Common myeloid progenitor, CD34-positive (primary cell): ENCODE measurements at regions not wholly inside any gene's neighbourhood (a gene's known extent, or its start where the extent isn't known, plus 50 kb on each side); places are given as distances from the start of the nearest gene placed in this dataset.
A peak's percentile ranks its signal among the peaks of the same experiment; 100 is the strongest.
"Not testable (repeated sequence)": the region's sequence is repeated elsewhere in the genome, so short reads cannot be mapped to it uniquely, and the experiment has no call there.

ENCODE experiments used
- CTCF ChIA-PET: fragments of 350-600 bp; sonication (Branson Sonifier 250); formaldehyde crosslinking; loops from one replicate; lab custom pipeline; 2021; ENCODE audit warnings: antibody characterized with exemption; lab: Charles Lee
- POLR2A ChIA-PET: fragments of 350-600 bp; sonication (Branson Sonifier 250); formaldehyde crosslinking; loops from one replicate; lab custom pipeline; 2021; ENCODE audit warnings: antibody characterized with exemption; lab: Charles Lee
- DNase-seq, 3 donors: peaks; one replicate each; pipeline versions ENCODE4 v3.0.0 to v3.0.0-alpha.2; 2013
- H3K27ac ChIP-seq, 2 experiments: 1 replicate in 1 of 2; 2 replicates in 1 of 2; pipeline ENCODE4 v1.7.0; 2013; ENCODE audit warnings: inconsistent platforms in 2 of 2, low read length in 2 of 2, mild to moderate bottlenecking in 2 of 2, low read depth in 1 of 2, moderate library complexity in 1 of 2; ENCODE audit not compliant: severe bottlenecking in 2 of 2, insufficient read depth in 1 of 2, poor library complexity in 1 of 2
- H3K27me3 ChIP-seq, 5 experiments: replicated peaks in 2 of 5; 1 replicate in 3 of 5; 2 replicates in 2 of 5; pipeline versions ENCODE4 v1.6.1 to v1.7.0; 2013; ENCODE audit warnings: low read length in 4 of 5, mild to moderate bottlenecking in 2 of 5, moderate library complexity in 2 of 5, inconsistent platforms in 1 of 5; ENCODE audit not compliant: insufficient read depth in 5 of 5, control insufficient read depth in 4 of 5
- H3K36me3 ChIP-seq, 4 experiments: 1 replicate in 2 of 4; 2 replicates in 2 of 4; pipeline versions ENCODE4 v1.6.1 to v1.7.0; 2013; ENCODE audit warnings: low read length in 3 of 4, control low read depth in 1 of 4, mild to moderate bottlenecking in 1 of 4; ENCODE audit not compliant: control insufficient read depth in 4 of 4, insufficient read depth in 4 of 4
- H3K4me1 ChIP-seq, 4 experiments: 1 replicate in 3 of 4; 2 replicates in 1 of 4; pipeline versions ENCODE4 v1.6.1 to v1.7.1; 2013; ENCODE audit warnings: low read length in 3 of 4, mild to moderate bottlenecking in 3 of 4, control low read depth in 1 of 4, inconsistent platforms in 1 of 4, moderate library complexity in 1 of 4; ENCODE audit not compliant: control insufficient read depth in 4 of 4, insufficient read depth in 4 of 4; ENCODE audit errors: control extremely low read depth in 1 of 4
- H3K4me3 ChIP-seq, 7 experiments: 1 replicate in 4 of 7; 2 replicates in 3 of 7; pipeline versions ENCODE4 v1.5.1 to v1.7.0; 2013; ENCODE audit warnings: mild to moderate bottlenecking in 7 of 7, low read length in 6 of 7, moderate library complexity in 6 of 7, inconsistent platforms in 2 of 7, low read depth in 2 of 7, control low read depth in 1 of 7; ENCODE audit not compliant: insufficient read depth in 4 of 7, control insufficient read depth in 1 of 7; ENCODE audit errors: extremely low read depth in 1 of 7
- H3K9me3 ChIP-seq, 5 experiments: 1 replicate in 4 of 5; 2 replicates in 1 of 5; pipeline versions ENCODE4 v1.6.1 to v1.7.1; 2013; ENCODE audit warnings: low read length in 4 of 5, mild to moderate bottlenecking in 2 of 5, inconsistent platforms in 1 of 5, low read depth in 1 of 5, moderate library complexity in 1 of 5; ENCODE audit not compliant: control insufficient read depth in 4 of 5, insufficient read depth in 2 of 5; ENCODE audit errors: control extremely low read depth in 1 of 5
- WGBS: methylation state at CpG from one replicate; pipeline ENCODE4 v1.1.5; 2013; ENCODE audit not compliant: insufficient coverage; 5-methylcytosine and 5-hydroxymethylcytosine counted together

DNA sequence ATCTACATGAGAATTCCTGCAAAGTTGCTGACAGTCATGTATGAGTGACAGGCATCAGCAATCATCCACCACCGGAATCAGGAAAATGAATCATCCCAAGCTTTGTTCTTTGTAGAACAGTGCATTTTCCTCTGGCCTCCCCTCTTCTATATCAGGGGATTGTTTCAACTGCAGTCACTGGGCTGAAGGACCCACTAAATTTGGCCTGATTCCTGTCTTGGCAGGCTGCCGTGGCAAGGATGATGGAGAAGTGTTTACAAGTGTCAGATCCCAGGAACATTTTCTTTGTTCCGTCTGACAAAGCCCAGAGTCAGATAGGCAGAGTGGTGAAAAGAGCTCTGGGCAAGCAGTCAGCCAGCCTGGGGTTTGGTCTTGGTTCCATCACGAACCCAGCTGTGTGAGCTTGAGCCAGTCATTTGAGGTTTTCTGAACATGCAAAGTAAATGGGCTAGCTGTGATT is 175.1 kb upstream of the TSC22D2 start:
- CTCF ChIA-PET, result interaction anchor here (1.0 to 1.9 kb wide), 4 partner anchors 9 to 263 kb away, joined by 3 to 5 read pairs (median 3); no protein-coding TSS in a partner anchor
- no peak overlapping the region for H3K4me3 ChIP-seq
- no peaks in the 10 kb centered on the region for H3K9me3 ChIP-seq
- 100% methylated on average over 3 of the region's 4 CpGs for WGBS
- peaks cover 0 to 8% (median 2%) of the 10 kb centered on the region in 4 experiments for H3K4me1 ChIP-seq
- no peaks in the 10 kb centered on the region for H3K27me3 ChIP-seq
- no peak for DNase-seq
- H3K27ac ChIP-seq, result no peak overlapping the region
- POLR2A ChIA-PET, result no interaction called here
- H3K36me3 ChIP-seq, result no peaks in the 10 kb centered on the region

DNA sequence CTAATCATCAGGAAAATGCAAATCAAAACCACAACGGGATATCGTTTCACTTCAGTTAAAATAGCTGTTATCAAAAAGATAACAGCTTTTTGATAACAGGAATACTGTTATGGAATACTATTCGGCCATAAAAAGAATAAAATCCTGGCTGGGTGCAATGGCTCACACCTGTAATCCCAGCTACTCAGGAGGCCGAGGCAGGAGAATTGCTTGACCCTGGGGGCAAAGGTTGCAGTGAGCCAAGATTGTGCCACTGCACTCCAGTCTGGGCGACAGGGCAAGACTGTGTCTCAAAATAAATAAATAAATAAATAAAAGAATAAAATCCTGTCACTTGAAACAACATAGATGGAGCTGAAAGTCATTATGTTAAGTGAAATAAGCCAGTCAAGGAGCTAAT is 178.1 kb upstream of the TSC22D2 start:
- H3K27me3 ChIP-seq, result peaks cover 0 to 4% (median 0%) of the 10 kb centered on the region in 5 experiments

DNA sequence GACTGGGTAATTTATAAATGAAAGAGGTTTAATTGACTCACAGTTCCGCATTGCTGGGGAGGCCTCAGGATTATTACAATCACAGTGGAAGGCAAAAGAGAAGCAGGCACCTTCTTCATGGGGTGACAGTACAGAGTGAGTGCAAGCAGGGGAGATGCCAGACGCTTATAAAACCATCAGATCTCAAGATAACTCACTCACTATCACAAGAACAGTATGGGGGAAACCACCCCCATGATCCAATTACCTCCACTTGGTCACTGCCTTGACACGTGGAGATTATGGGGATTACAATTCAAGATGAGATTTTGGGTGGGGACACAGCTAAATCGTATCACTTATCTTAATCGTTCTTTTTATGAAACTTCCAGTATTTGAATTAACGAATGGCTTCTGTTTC is 179.5 kb upstream of the TSC22D2 start:
- H3K36me3 ChIP-seq, DNase-seq, H3K9me3 ChIP-seq, H3K27ac ChIP-seq, H3K4me3 ChIP-seq, POLR2A ChIA-PET, H3K4me1 ChIP-seq: not testable (repeated sequence)
- 95% methylated on average over 5 of the region's 6 CpGs for WGBS
- peaks cover 0 to 13% (median 2%) of the 10 kb centered on the region in 5 experiments for H3K27me3 ChIP-seq
- CTCF ChIA-PET, result interaction anchor here (1.3 to 8.0 kb wide), 4 partner anchors 9 to 268 kb away, joined by 3 to 51 read pairs (median 6); no protein-coding TSS in a partner anchor

More for the DNA sequence above, 178.1 kb upstream of the TSC22D2 start:
- H3K36me3 ChIP-seq, result no peaks in the 10 kb centered on the region
- CTCF ChIA-PET, result interaction anchor here (0.6 to 8.0 kb wide), 7 partner anchors 9 to 266 kb away, joined by 3 to 51 read pairs (median 5); no protein-coding TSS in a partner anchor
- H3K27ac ChIP-seq, result no peak overlapping the region
- H3K4me1 ChIP-seq, result no peaks in the 10 kb centered on the region
- WGBS, result 92% methylated on average over 2 of the region's 5 CpGs
- H3K4me3 ChIP-seq, result no peak overlapping the region
- no peak for DNase-seq
- no peaks in the 10 kb centered on the region for H3K9me3 ChIP-seq
- POLR2A ChIA-PET, result interaction anchor here (0.7 kb wide), 1 partner anchor 17 kb away, joined by 3 read pairs; no protein-coding TSS in a partner anchor

DNA sequence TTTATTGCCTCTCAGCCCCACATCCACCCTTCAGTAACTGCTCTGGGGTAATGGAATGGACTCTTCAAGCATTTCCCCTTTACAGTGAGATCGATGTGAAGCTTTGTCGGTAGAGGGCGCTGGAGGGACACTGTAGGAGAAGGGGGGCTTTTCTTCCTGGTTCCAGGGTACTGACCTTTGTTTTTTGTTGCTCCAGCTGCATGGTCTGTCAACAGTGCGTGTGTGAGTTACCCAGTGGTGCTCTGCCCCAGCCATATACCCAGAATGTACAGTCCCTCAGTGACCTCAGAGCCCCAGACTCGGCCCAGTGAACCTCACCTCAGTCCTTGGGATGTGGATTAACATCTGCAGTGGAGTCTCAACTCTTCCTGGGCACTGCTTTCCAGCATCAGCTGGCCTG is 180.3 kb upstream of the TSC22D2 start:
- H3K27ac ChIP-seq, result no peak overlapping the region
- CTCF ChIA-PET, result interaction anchor here (0.6 to 8.0 kb wide), 12 partner anchors 10 to 348 kb away, joined by 3 to 51 read pairs (median 4); no protein-coding TSS in a partner anchor
- no peak overlapping the region for H3K4me3 ChIP-seq
- H3K27me3 ChIP-seq, result peaks cover 0 to 13% (median 2%) of the 10 kb centered on the region in 5 experiments
- peak; percentile 74 to 85 (median 78) for DNase-seq
- POLR2A ChIA-PET, result no interaction called here
- 19% methylated on average over 4 of the region's 5 CpGs for WGBS
- H3K36me3 ChIP-seq, result no peaks in the 10 kb centered on the region
- H3K4me1 ChIP-seq, result peaks cover 0 to 1% (median 0%) of the 10 kb centered on the region in 4 experiments
- no peaks in the 10 kb centered on the region for H3K9me3 ChIP-seq

DNA sequence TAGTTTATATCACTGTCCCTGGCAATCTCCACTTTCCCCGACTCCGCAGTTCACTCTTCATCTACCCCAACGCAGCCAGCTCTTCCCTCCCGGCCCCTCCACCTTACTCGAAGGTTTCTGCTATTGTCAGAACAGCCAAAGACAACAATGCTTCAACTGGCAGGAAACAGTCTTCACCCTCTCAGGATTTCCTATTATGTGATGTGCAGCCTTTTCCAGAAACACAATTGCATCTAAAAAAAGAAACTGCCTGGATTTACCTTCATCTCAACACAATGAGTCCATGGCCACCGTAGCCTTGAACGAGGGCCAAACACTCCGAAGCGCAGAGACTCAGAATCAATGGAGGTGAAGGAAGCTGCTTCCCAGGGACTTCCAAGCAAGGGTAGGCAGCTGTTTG is 182.1 kb upstream of the TSC22D2 start:
- Histone ChIP-seq H3K4me3 (no peak overlapping the region), H3K36me3 (no peaks in the 10 kb centered on the region), H3K9me3 (no peaks in the 10 kb centered on the region), H3K27ac (no peak overlapping the region), H3K4me1 (peaks cover 0 to 4% (median 2%) of the 10 kb centered on the region in 4 experiments), H3K27me3 (peaks cover 0 to 23% (median 2%) of the 10 kb centered on the region in 5 experiments)
- POLR2A ChIA-PET, result interaction anchor here (0.5 kb wide), 1 partner anchor 183 kb away, joined by 3 read pairs; no protein-coding TSS in a partner anchor
- 53% methylated on average over 4 of the region's 9 CpGs for WGBS
- CTCF ChIA-PET, result interaction anchor here (0.9 to 8.0 kb wide), 7 partner anchors 11 to 278 kb away, joined by 3 to 51 read pairs (median 5); no protein-coding TSS in a partner anchor
- DNase-seq, result no peak

DNA sequence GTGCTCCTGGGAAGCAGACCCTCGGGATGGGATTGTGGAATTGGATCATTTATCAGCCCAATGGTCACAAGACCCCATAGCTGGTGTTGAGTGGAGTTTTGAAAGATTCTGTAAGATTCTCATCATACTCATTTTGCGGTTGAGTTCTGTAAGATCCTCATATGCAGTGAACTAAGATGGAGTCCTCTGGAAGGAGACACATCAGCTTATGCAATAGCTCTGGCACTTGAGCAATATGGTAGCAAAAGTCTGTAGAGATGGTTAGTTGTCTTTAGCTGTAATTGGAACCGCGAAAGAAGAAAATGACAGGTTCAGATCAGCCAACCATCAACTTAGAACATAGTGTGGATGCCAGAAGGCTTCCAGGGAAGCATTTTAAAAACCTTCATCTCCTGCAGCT is 184.5 kb upstream of the TSC22D2 start:
- no peak overlapping the region for H3K4me3 ChIP-seq
- peaks cover 0 to 31% (median 6%) of the 10 kb centered on the region in 5 experiments for H3K27me3 ChIP-seq
- no peaks in the 10 kb centered on the region for H3K9me3 ChIP-seq
- no peak overlapping the region for H3K27ac ChIP-seq
- no peak for DNase-seq
- CTCF ChIA-PET, result interaction anchor here (1.1 to 3.1 kb wide), 8 partner anchors 8 to 275 kb away, joined by 3 to 16 read pairs (median 4); no protein-coding TSS in a partner anchor
- peaks cover 0 to 6% (median 2%) of the 10 kb centered on the region in 4 experiments for H3K4me1 ChIP-seq
- POLR2A ChIA-PET, result no interaction called here
- WGBS, result 93% methylated on average over 2 of the region's 4 CpGs
- H3K36me3 ChIP-seq, result no peaks in the 10 kb centered on the region
